ENCODE measurements at regions not wholly inside any gene's neighbourhood (a gene's known extent, or its start where the extent isn't known, plus 50 kb on each side); places are given as distances from the start of the nearest gene placed in this dataset.

DNA sequence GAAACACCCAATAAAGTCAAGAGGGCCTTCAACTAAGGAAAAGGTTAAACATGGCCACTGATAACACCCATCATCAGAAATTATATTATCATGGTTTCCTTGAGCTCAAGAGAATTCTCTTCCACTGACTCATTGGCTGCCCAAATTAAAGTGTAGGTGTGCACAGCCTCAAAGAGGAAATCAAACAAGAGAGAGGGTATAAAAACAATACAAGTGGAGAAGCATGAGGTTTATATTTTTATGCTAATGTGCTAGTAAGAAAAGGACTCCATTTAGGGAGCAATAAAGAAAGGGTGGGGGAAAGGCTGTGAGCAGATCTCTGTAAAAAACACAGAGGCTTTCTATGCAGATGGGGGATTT lies 168.8 kb upstream of the VRK2 start:
- DNase-seq = no peak
- intact Hi-C loops (cut with DNase I) = no loop called here

DNA sequence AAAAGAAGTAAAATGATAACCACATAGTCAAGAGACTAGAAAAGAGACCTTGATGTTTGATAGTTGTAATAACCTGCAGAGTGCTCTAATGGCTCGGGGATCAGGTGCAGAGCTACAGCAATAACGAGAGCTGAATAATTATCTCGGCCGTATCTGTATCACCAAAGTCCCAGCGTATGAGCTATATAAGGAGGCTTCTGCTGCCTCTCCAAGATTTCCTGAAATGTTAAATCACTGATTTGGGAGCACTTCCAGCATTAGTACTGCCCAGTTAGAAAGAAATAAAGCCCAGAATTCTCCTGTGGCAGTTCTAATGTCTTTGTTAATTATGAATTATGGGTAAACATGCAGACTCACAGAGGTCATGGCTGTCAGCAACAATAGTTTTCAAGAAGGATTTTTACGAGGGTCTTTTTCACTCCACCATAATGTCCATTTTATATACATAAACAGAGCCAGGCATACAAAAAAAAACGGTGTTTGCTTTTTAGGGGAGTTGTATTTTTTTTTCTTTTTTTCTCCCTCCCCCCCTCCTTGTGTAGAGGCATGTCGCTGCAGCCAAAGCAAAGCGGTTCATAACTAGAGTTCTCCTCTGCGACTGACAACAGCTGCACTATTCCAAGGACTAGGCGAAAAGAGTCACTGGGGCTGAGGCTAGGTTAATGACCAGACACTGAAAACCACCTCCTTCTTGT lies 168.3 kb upstream of the VRK2 start:
- H3K4me1 ChIP-seq (ENCODE audit: control insufficient read depth in 2 of 3, insufficient read depth in 2 of 3, low read depth in 1 of 3, low read length in 3 of 3) = no peaks in the 10 kb centered on the region
- TF ChIP-seq, protein P1, sequence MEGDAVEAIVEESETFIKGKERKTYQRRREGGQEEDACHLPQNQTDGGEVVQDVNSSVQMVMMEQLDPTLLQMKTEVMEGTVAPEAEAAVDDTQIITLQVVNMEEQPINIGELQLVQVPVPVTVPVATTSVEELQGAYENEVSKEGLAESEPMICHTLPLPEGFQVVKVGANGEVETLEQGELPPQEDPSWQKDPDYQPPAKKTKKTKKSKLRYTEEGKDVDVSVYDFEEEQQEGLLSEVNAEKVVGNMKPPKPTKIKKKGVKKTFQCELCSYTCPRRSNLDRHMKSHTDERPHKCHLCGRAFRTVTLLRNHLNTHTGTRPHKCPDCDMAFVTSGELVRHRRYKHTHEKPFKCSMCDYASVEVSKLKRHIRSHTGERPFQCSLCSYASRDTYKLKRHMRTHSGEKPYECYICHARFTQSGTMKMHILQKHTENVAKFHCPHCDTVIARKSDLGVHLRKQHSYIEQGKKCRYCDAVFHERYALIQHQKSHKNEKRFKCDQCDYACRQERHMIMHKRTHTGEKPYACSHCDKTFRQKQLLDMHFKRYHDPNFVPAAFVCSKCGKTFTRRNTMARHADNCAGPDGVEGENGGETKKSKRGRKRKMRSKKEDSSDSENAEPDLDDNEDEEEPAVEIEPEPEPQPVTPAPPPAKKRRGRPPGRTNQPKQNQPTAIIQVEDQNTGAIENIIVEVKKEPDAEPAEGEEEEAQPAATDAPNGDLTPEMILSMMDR (IDR thresholded peaks at IDR 0.05; ENCODE audit: borderline replicate concordance, extremely low read depth, insufficient read depth) = no peak
- intact Hi-C loops (cut with DNase I) = no loop called here
- FAIRE-seq (no peak), DNase-seq (peak in 4 of 5 donors; percentile 14 to 83 (median 46))
- H3K9me3 ChIP-seq (ENCODE audit: control insufficient read depth in 2 of 3, insufficient read depth in 1 of 3, low read length in 3 of 3) = no peaks in the 10 kb centered on the region
- H3K27ac ChIP-seq (ENCODE audit: low read depth in 2 of 2, low read length in 2 of 2) = no peak overlapping the region
- no peaks in the 10 kb centered on the region for H3K27me3 ChIP-seq (ENCODE audit: control insufficient read depth, insufficient read depth, low read length)
- no peak overlapping the region for H3K4me3 ChIP-seq (ENCODE audit: low read length in 3 of 3)
- no peaks in the 10 kb centered on the region for H3K36me3 ChIP-seq (ENCODE audit: control insufficient read depth in 2 of 3, insufficient read depth in 3 of 3, low read length in 3 of 3)
- no peak overlapping the region for H3K9ac ChIP-seq (ENCODE audit: low read length in 3 of 3)

More for the DNA sequence above, 168.8 kb upstream of the VRK2 start:
- Histone ChIP-seq H3K9ac (ENCODE audit: low read length in 3 of 3) (no peak overlapping the region), H3K9me3 (ENCODE audit: control insufficient read depth in 2 of 3, insufficient read depth in 1 of 3, low read length in 3 of 3) (no peaks in the 10 kb centered on the region), H3K27ac (ENCODE audit: low read depth in 2 of 2, low read length in 2 of 2) (no peak overlapping the region), H3K27me3 (ENCODE audit: control insufficient read depth, insufficient read depth, low read length) (no peaks in the 10 kb centered on the region), H3K4me3 (ENCODE audit: low read length in 3 of 3) (no peak overlapping the region), H3K4me1 (ENCODE audit: control insufficient read depth in 2 of 3, insufficient read depth in 2 of 3, low read depth in 1 of 3, low read length in 3 of 3) (no peaks in the 10 kb centered on the region), H3K36me3 (ENCODE audit: control insufficient read depth in 2 of 3, insufficient read depth in 3 of 3, low read length in 3 of 3) (no peaks in the 10 kb centered on the region)
- FAIRE-seq = no peak
- TF ChIP-seq, protein P1 (IDR thresholded peaks at IDR 0.05; ENCODE audit: borderline replicate concordance, extremely low read depth, insufficient read depth) = no peak

DNA sequence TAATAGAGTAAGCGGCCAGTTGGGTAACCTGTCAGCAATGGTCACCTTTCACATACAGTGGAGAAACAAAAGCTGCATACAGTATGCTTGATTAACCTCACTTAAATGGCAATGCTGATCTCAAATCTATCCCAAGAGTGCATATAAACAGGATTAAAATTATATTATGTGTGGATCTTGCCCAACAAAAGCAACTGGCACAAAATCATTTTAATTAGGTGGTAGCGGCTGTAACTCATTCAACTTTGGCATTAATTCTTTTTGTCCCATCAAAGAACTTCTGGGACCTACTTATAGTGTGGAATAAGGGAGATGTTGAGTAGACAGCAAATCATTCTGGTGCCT lies 167.8 kb upstream of the VRK2 start:
- H3K9ac ChIP-seq (ENCODE audit: low read length in 3 of 3) = no peak overlapping the region
- H3K36me3 ChIP-seq (ENCODE audit: control insufficient read depth in 2 of 3, insufficient read depth in 3 of 3, low read length in 3 of 3) = no peaks in the 10 kb centered on the region
- DNase-seq (no peak), FAIRE-seq (no peak)
- no peak overlapping the region for H3K27ac ChIP-seq (ENCODE audit: low read depth in 2 of 2, low read length in 2 of 2)
- no peaks in the 10 kb centered on the region for H3K4me1 ChIP-seq (ENCODE audit: control insufficient read depth in 2 of 3, insufficient read depth in 2 of 3, low read depth in 1 of 3, low read length in 3 of 3)
- no peak overlapping the region for H3K4me3 ChIP-seq (ENCODE audit: low read length in 3 of 3)
- TF ChIP-seq, protein P1 (IDR thresholded peaks at IDR 0.05; ENCODE audit: borderline replicate concordance, extremely low read depth, insufficient read depth) = no peak
- no peaks in the 10 kb centered on the region for H3K27me3 ChIP-seq (ENCODE audit: control insufficient read depth, insufficient read depth, low read length)
- no peaks in the 10 kb centered on the region for H3K9me3 ChIP-seq (ENCODE audit: control insufficient read depth in 2 of 3, insufficient read depth in 1 of 3, low read length in 3 of 3)
- intact Hi-C loops (cut with DNase I) = no loop called here

DNA sequence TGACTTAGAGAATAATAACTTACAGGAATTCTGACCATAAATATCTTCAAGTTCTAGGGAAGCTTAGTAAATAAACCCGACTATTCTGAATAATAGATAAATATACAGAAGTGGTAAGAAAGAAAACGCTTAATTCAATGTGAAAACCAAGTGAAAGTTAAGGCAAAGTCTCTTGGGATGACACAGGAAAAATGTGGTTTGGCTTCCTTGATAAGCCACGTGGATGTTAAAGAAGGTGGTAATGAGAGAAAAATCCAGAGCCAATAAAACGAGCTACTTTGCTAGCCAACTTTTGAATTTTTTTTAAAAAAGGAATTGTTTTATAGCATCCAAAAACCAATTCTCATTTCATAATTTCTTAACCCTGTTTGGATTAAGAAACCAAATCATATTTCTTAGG lies 166.2 kb upstream of the VRK2 start:
- FAIRE-seq = no peak

More for the DNA sequence above, 166.2 kb upstream of the VRK2 start:
- DNase-seq = no peak
- no peak overlapping the region for H3K4me3 ChIP-seq (ENCODE audit: low read length in 3 of 3)
- no peak overlapping the region for H3K27ac ChIP-seq (ENCODE audit: low read depth in 2 of 2, low read length in 2 of 2)
- H3K9ac ChIP-seq (ENCODE audit: low read length in 3 of 3) = no peak overlapping the region
- TF ChIP-seq, protein P1 (IDR thresholded peaks at IDR 0.05; ENCODE audit: borderline replicate concordance, extremely low read depth, insufficient read depth) = no peak
- H3K36me3 ChIP-seq (ENCODE audit: control insufficient read depth in 2 of 3, insufficient read depth in 3 of 3, low read length in 3 of 3) = no peaks in the 10 kb centered on the region
- no peaks in the 10 kb centered on the region for H3K9me3 ChIP-seq (ENCODE audit: control insufficient read depth in 2 of 3, insufficient read depth in 1 of 3, low read length in 3 of 3)
- H3K27me3 ChIP-seq (ENCODE audit: control insufficient read depth, insufficient read depth, low read length) = no peaks in the 10 kb centered on the region
- H3K4me1 ChIP-seq (ENCODE audit: control insufficient read depth in 2 of 3, insufficient read depth in 2 of 3, low read depth in 1 of 3, low read length in 3 of 3) = no peaks in the 10 kb centered on the region
- intact Hi-C loops (cut with DNase I) = no loop called here

All from kidney (tissue), 13 donors.